ACHN (cell line): ENCODE measurements at regions not wholly inside any gene's neighbourhood (a gene's known extent, or its start where the extent isn't known, plus 50 kb on each side); places are given as distances from the start of the nearest gene placed in this dataset.

Experiments used
- DNase-seq: peaks from one replicate; pipeline ENCODE4 v3.0.0-alpha.2; 2015
- in situ Hi-C: cut with HindIII; loops from 2 replicates; pipeline ENCODE4 v1.10.0; 2017; ENCODE audit warnings: low sequenced_read_pairs, low pct_ligation_motif_present, low pct_unique_long_range_greater_than_20kb

DNA sequence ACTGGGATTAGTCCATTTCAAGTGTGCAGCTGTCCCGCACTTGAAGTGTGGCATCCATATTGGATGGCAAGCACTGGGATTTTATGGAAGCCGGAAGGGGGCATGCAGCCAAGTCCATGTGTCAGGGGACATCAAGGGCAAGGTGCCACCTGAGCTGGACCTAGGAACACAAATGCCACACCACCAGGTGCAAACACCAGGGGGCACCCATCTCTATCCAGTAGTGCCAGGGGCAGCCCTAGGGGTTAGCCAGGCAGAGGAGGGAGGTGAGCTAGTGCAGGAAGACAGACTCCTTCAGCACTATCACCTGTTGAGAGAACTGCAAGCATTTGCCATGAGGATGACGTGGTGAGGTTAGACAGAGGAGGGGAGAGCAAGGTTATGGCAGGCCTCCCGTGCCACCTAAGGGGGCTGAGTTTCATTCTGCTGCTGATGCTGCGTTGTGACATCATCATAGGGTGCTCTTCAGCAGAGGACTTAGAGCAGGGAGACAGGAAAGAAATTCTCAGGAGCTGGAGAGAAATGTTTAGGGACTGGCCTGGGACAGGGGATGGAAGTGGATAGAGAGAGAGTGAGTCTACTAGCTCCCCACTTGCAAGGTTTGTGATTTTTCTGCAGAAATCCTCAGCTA is 192.6 kb upstream of the SLC24A3 start:
- DNase-seq: no peak
- in situ Hi-C loops: no loop called here

DNA sequence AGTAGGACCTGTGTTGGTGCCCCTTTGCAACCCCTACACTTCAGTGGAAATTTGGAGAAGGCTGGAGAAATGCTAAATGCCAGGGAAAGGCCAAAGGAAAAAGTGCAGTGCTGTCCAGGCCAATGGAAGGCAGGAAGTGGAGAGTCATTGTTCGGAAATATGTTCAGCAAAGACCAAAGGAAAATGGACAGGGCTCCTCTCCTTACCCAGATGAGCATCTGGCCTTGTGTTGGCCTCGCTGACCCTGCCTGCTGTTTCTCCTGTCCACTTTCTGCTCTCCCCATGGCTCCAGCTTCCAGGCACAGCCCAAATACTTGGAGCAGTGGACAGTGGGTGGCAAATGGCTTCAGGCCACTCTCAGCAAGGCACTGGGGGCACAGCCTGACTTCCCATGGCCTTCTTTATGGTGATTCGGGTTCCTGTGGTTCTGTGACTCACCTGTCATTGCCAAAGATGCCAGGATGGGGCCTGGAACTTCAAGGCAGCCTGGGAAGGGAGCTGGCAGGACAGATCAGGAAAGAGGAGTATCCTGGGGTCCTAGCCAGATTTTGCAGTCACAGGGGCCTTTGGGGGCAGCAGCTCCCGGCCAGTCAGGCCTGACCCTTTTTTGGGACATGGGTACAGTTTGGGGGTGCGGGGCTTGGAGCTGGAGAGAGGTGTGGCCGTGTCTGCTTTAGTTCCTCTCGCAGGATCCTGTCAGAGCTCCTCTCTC is 190.9 kb upstream of the SLC24A3 start:
- DNase-seq: no peak
- in situ Hi-C loops: no loop called here

GRCh38 chr20:19022118-19022575 is 190.3 kb upstream of the SLC24A3 start:
- in situ Hi-C loops: no loop called here
- no peak for DNase-seq

GRCh38 chr20:19022791-19023448 is 189.5 kb upstream of the SLC24A3 start:
- no peak for DNase-seq
- in situ Hi-C loops: no loop called here

DNA sequence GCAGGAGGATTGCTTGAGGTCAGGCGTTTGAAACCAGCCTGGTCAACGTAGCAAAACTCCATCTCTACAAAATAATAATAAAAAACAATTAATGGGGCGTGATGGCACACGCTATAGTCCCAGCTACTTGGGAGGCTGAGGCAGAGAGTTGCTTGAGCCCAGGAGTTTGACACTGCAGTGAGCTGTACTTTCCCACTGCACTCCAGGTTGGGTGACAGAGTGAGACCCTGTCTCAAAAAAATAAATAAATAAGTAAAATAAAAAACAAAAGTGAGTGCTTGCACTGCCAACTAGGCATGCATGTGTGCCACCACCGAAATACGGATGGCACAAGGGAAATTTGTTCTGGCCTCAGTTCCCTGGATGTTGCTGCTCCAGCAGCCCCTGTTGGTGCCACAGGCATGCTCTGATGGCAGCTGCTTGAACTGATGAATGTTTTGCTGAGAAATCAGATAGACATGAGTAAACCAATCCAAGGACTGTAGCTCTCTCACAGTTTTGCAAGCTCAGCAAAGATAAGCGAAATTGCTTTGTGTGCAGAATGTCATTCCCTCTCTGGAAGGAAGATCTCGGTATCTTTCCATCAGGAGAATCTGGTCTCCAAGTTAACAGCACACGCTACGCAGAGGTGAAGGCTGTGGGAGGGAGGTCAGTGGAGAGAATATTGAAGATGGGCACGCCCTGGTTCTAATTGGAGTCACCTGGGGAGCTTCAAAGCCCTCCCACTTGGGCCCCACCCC is 188.0 kb upstream of the SLC24A3 start:
- in situ Hi-C loops: no loop called here
- DNase-seq: no peak

- DNase-seq: no peak
- in situ Hi-C loops: no loop called here
Measured at GRCh38 chr20:19025430-19026120, 186.9 kb upstream of the SLC24A3 start.

DNA sequence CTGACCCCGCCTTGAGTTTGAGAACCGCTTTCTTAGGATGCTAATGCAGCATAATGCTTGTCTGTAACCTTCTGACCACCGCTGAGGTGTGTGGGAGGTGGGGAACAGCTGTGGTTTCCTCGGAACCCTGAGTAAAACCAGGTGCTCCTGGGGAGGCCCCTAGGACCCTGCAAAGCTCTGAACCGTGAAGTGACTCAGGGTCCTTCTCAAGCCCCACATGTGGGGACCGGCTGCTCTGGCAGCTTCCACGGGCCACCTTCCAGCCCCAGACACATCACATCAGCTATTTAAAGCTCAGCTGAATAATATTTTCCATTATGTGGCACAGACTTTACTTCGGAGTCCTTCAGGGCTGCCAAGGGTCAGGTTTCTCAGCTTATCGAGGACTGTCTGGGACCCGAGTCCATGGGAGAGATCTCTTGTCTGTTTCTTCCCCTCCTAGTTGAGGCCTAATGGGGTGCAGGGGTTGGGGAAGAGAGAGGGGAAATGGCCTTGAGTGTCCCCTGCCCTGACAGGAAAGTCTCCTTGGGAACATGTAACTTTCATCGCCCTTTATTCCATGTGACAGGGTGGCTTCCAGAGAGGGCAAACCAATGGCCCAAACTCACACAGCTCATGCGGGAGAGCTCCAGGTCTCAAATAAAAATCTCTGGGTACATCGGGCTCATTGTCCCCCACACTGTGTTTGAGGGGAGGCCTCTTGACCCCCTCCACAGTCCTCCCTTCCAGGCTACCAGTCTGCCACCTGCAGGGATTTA is 186.1 kb upstream of the SLC24A3 start:
- in situ Hi-C loops: no loop called here
- DNase-seq: no peak

GRCh38 chr20:19026901-19027644 is 185.4 kb upstream of the SLC24A3 start:
- DNase-seq: no peak
- in situ Hi-C loops: no loop called here

GRCh38 chr20:19027971-19028370 is 184.5 kb upstream of the SLC24A3 start:
- DNase-seq: no peak
- in situ Hi-C loops: no loop called here

DNA sequence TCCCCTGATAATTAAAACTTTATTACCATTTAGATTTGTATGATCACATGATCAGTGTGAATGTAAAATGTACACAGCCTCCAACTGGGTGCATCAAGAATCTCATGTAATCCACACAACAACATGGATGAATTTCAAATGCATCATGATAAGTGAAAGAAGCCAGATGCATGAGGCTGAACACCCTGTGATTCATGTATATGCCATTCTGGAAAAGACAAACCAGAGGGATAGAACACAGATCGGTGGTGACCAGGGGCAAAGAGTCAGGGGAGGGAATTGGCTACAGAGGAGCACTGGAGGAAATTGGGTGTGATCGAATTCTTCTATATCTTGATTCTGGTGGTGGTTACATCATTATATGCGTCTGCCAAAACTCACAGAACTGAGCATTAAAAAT is 170.7 kb upstream of the SLC24A3 start:
- DNase-seq: no peak
- in situ Hi-C loops: no loop called here

DNA sequence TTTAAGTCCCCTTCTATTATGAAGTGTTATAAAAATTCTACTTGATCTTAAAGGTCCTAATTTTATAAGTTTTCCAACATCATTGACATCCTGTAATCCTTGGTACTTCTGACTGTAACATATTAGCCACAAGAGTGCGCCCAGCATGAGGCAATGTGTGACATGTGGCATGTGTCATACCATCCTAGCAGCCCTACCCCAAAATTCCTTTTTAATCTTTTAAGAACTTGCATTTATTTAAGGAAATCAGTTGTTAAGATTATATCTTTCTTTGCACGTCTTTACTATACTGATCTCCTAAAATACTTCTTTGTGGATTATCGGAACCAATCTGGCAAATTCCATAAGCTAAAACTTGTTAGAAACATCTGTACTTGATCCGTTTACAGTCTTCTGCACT is 167.1 kb upstream of the SLC24A3 start:
- in situ Hi-C loops: no loop called here
- DNase-seq: no peak

GRCh38 chr20:19047040-19047950 is 165.1 kb upstream of the SLC24A3 start:
- in situ Hi-C loops: no loop called here
- DNase-seq: no peak

GRCh38 chr20:19047951-19048296 is 164.5 kb upstream of the SLC24A3 start:
- in situ Hi-C loops: no loop called here
- DNase-seq: no peak

DNA sequence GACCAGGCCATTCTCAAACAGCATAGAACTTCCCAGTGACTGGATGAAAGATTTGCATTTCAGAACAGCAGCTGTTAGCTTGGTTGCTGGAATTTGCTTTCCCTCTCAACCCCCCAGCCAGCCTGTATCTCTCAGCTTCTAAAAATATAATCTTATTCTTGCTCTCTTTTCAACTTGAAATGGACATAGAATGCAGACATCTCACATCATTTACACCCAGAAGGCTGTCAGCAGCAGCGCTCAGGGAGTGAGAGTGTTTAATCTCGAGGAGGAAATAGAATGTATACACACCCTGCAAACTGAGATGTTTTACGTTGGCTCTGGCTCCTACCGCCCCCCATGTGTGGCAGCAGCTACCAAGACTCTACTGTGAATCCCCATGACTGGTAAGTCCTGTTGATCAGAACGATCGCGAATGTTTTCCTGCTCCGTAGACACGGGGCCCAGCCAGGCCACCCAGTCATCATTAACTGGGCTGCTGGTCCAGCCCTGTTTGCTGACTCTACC is 163.4 kb upstream of the SLC24A3 start:
- no peak for DNase-seq
- in situ Hi-C loops: no loop called here

DNA sequence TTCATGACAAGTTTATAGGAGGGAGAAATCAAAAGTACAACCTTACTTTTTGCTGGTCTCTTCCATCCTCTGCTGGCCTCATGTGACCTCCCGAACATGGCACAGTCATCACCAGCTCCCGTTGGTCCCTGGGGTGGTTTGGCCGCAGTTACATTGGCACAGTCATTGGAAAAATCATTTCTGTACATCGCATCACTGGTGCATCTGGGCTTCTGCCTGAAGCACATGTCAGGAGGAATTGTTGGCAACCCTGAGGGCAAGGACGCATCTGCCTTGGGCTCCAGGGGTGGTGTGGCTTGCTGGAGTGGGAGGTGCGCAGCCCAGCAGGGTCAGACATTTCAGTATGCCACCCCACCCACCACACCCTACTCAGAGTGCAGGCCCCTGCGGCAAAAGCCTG is 162.9 kb upstream of the SLC24A3 start:
- no peak for DNase-seq
- in situ Hi-C loops: no loop called here

GRCh38 chr20:19056909-19057308 is 155.5 kb upstream of the SLC24A3 start:
- no peak for DNase-seq
- in situ Hi-C loops: no loop called here
